ENCODE measurements at regions not wholly inside any gene's neighbourhood (a gene's known extent, or its start where the extent isn't known, plus 50 kb on each side); places are given as distances from the start of the nearest gene placed in this dataset.

DNA sequence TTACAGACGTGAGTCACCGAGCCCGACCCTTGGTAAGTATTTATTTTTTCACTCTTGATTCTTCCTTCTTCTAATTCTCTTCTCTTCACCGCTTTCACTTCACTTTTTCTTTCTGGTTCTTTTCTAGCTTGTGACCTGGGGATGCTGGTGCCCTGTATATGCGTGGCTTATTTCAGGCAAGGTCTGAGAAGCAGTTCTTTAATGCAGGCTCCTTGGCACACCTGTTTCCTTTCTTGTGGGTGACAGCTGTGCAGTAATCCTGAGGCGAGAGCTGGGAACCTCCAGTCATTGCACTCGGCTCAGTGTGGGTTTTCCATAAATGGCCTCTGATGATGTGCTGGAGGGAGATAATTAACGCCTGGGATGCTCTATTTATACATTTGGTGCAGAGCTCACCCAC is 193.8 kb downstream of the TSN start:
- H3F3A ChIP-seq (ENCODE audit: insufficient read depth, low read depth) = no peaks in the 10 kb centered on the region
- H2AFZ ChIP-seq = no peak overlapping the region
- no peaks in the 10 kb centered on the region for H3K79me2 ChIP-seq (ENCODE audit: low read depth)
- no peaks in the 10 kb centered on the region; the same call in 1 of the 2 replicates for H4K20me1 ChIP-seq (ENCODE audit: insufficient read depth)
- no peak for TF ChIP-seq EZH2 (IDR thresholded peaks at IDR 0.05; ENCODE audit: low read depth)
- TF ChIP-seq, protein P1, sequence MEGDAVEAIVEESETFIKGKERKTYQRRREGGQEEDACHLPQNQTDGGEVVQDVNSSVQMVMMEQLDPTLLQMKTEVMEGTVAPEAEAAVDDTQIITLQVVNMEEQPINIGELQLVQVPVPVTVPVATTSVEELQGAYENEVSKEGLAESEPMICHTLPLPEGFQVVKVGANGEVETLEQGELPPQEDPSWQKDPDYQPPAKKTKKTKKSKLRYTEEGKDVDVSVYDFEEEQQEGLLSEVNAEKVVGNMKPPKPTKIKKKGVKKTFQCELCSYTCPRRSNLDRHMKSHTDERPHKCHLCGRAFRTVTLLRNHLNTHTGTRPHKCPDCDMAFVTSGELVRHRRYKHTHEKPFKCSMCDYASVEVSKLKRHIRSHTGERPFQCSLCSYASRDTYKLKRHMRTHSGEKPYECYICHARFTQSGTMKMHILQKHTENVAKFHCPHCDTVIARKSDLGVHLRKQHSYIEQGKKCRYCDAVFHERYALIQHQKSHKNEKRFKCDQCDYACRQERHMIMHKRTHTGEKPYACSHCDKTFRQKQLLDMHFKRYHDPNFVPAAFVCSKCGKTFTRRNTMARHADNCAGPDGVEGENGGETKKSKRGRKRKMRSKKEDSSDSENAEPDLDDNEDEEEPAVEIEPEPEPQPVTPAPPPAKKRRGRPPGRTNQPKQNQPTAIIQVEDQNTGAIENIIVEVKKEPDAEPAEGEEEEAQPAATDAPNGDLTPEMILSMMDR (conservative IDR thresholded peaks at IDR 0.05) = no peak
- no peaks in the 10 kb centered on the region for H3K9me3 ChIP-seq (ENCODE audit: insufficient read depth, low read depth)
- DNase-seq = no peak
- no peak overlapping the region for H3K27ac ChIP-seq
- ChIA-PET POLR2A (ENCODE audit: unreplicated experiment) (no interaction called here), CTCF (no interaction called here)
- no peaks in the 10 kb centered on the region for H3K9me2 ChIP-seq (ENCODE audit: insufficient read depth)
- H3K4me2 ChIP-seq = no peak overlapping the region
- no peak overlapping the region for H3K4me3 ChIP-seq
- peaks cover 66% of the 10 kb centered on the region for H3K27me3 ChIP-seq (ENCODE audit: insufficient read depth, low read depth)
- no peaks in the 10 kb centered on the region for H3K4me1 ChIP-seq (replicated peaks; ENCODE audit: insufficient read depth)
- intact Hi-C loops (cut with micrococcal nuclease; ENCODE audit: unreplicated experiment) = no loop called here
- BruUV-seq (replicated peaks) = no TSS peak
- H3K36me3 ChIP-seq (ENCODE audit: low read depth) = no peaks in the 10 kb centered on the region

DNA sequence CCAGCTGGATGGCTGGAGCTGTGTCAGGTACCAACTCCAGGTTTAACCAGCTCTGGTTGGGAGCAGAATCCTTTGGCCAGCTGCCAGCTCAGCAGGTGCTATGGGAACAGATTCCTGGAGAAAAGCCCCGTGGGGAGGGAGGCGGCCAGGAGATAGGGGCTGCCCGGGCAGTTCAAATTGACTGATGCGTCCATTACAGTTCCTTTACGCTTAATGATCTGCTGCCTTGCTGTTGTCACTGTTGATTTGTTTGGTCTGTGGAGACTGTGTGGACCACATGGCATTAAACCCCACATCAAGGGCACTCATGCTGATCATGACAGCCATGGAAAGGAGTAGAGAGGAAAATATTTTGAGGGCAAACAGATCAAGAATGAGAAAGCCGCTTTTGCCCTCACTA is 200.0 kb downstream of the TSN start:
- H3K4me3 ChIP-seq = no peak overlapping the region
- no peaks in the 10 kb centered on the region for H3K9me3 ChIP-seq (ENCODE audit: insufficient read depth, low read depth)
- H3F3A ChIP-seq (ENCODE audit: insufficient read depth, low read depth) = no peaks in the 10 kb centered on the region
- H2AFZ ChIP-seq = no peak overlapping the region
- H3K36me3 ChIP-seq (ENCODE audit: low read depth) = no peaks in the 10 kb centered on the region
- no peak overlapping the region for H3K4me2 ChIP-seq
- H3K79me2 ChIP-seq (ENCODE audit: low read depth) = no peaks in the 10 kb centered on the region
- H3K27ac ChIP-seq = no peak overlapping the region
- no peaks in the 10 kb centered on the region; the same call in 1 of the 2 replicates for H4K20me1 ChIP-seq (ENCODE audit: insufficient read depth)
- no TSS peak for BruUV-seq (replicated peaks)
- intact Hi-C loops (cut with micrococcal nuclease; ENCODE audit: unreplicated experiment) = no loop called here
- ChIA-PET POLR2A (ENCODE audit: unreplicated experiment) (no interaction called here), CTCF (no interaction called here)
- no peak for DNase-seq
- H3K9me2 ChIP-seq (ENCODE audit: insufficient read depth) = no peaks in the 10 kb centered on the region
- H3K27me3 ChIP-seq (ENCODE audit: insufficient read depth, low read depth) = peaks cover 72% of the 10 kb centered on the region
- TF ChIP-seq, protein P1 (conservative IDR thresholded peaks at IDR 0.05) = no peak
- TF ChIP-seq EZH2 (IDR thresholded peaks at IDR 0.05; ENCODE audit: low read depth) = no peak
- no peaks in the 10 kb centered on the region for H3K4me1 ChIP-seq (replicated peaks; ENCODE audit: insufficient read depth)

DNA sequence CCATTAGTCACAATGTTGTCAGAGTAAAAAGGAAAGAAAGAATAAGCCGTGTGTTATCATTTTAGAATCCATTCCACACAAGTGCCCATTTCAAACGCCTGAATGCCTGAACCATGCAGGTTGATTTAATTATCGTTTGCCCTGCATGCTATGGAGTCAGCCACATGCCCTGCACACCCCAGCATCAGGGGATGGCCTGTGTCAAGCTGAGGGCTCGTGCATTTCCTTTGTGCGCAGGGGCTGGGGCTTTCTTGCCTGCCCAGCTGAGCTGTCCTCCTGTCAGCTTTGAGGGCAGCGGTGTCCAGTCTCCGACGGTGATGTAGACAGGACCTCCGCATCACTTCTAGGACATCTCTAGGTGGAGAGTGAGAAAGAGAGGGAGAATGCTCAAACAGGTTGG is 200.4 kb downstream of the TSN start:
- H3F3A ChIP-seq (ENCODE audit: insufficient read depth, low read depth) = no peaks in the 10 kb centered on the region
- H3K4me3 ChIP-seq = no peak overlapping the region
- no peak overlapping the region for H2AFZ ChIP-seq
- no peaks in the 10 kb centered on the region for H3K79me2 ChIP-seq (ENCODE audit: low read depth)
- POLR2A ChIA-PET (ENCODE audit: unreplicated experiment) = no interaction called here
- intact Hi-C loops (cut with micrococcal nuclease; ENCODE audit: unreplicated experiment) = no loop called here
- no peaks in the 10 kb centered on the region for H3K9me2 ChIP-seq (ENCODE audit: insufficient read depth)
- H3K36me3 ChIP-seq (ENCODE audit: low read depth) = no peaks in the 10 kb centered on the region
- H3K9me3 ChIP-seq (ENCODE audit: insufficient read depth, low read depth) = no peaks in the 10 kb centered on the region
- no peak for DNase-seq
- no peaks in the 10 kb centered on the region for H3K4me1 ChIP-seq (replicated peaks; ENCODE audit: insufficient read depth)
- H3K27me3 ChIP-seq (ENCODE audit: insufficient read depth, low read depth) = peaks cover 72% of the 10 kb centered on the region
- no peak overlapping the region for H3K4me2 ChIP-seq
- TF ChIP-seq, protein P1 (conservative IDR thresholded peaks at IDR 0.05) = no peak
- no peak for TF ChIP-seq EZH2 (IDR thresholded peaks at IDR 0.05; ENCODE audit: low read depth)
- CTCF ChIA-PET = no interaction called here
- H4K20me1 ChIP-seq (ENCODE audit: insufficient read depth) = no peaks in the 10 kb centered on the region; the same call in none of the 2 replicates
- no TSS peak for BruUV-seq (replicated peaks)
- H3K27ac ChIP-seq = no peak overlapping the region

Measured in PC-9 (cell line).